Gastroesophageal sphincter (tissue), 4 donors: ENCODE measurements at regions not wholly inside any gene's neighbourhood (a gene's known extent, or its start where the extent isn't known, plus 50 kb on each side); places are given as distances from the start of the nearest gene placed in this dataset.

Source experiments
- ATAC-seq: fragments of 150-250 bp; one replicate; pipeline ENCODE4 v1.9.1; 2016; ENCODE audit warnings: mild to moderate bottlenecking, moderate library complexity
- H3K27ac ChIP-seq, 4 donors: fragments of 200-600 bp; sonication (generic) in 3 of 4; 1 replicate in 3 of 4; 2 replicates in 1 of 4; pipeline ENCODE4 v1.5.1; 2016 to 2019
- H3K27me3 ChIP-seq: fragments of 200-600 bp; sonication (generic); one replicate; pipeline ENCODE4 v1.5.1; 2019
- H3K36me3 ChIP-seq, 2 donors: fragments of 200-600 bp; sonication (generic); one replicate each; pipeline ENCODE4 v1.5.1; 2019; ENCODE audit warnings: control low read depth in 1 of 2
- H3K4me1 ChIP-seq, 3 donors: fragments of 200-600 bp; sonication (generic); 1 replicate in 2 of 3; 2 replicates in 1 of 3; pipeline ENCODE4 v1.5.1; 2016 to 2019; ENCODE audit warnings: control low read depth in 2 of 3
- H3K4me3 ChIP-seq, 2 donors: fragments of 200-600 bp; sonication (generic); one replicate each; pipeline ENCODE4 v1.5.1; 2019; ENCODE audit warnings: mild to moderate bottlenecking in 1 of 2, moderate library complexity in 1 of 2
- H3K9me3 ChIP-seq, 3 donors: fragments of 200-600 bp; sonication (generic); one replicate each; pipeline ENCODE4 v1.5.1; 2017 to 2019; ENCODE audit warnings: control low read depth in 2 of 3
- EP300 ChIP-seq: sonication (generic); formaldehyde crosslinking; IDR thresholded peaks from one replicate; pipeline ENCODE4 v1.6.1; 2017; ENCODE audit warnings: antibody characterized with exemption, mild to moderate bottlenecking
- POLR2A ChIP-seq, 2 donors: fragments of 450-650 bp; IDR thresholded peaks; one replicate each; pipeline ENCODE4 v1.6.1; 2017; ENCODE audit warnings: antibody characterized with exemption in 2 of 2, mild to moderate bottlenecking in 2 of 2, moderate library complexity in 1 of 2
- POLR2AphosphoS5 ChIP-seq: sonication (generic); formaldehyde crosslinking; IDR thresholded peaks from one replicate; pipeline ENCODE4 v1.6.1; 2017; ENCODE audit warnings: antibody characterized with exemption
- WGBS, 2 donors: methylation state at CpG; one replicate each; pipeline ENCODE4 v1.1.5; 2018; ENCODE audit warnings: low coverage in 1 of 2; 5-methylcytosine and 5-hydroxymethylcytosine counted together
- TF ChIP-seq, protein P1 (sequence below), 4 experiments: fragments of 200-600 bp in 2 of 4; fragments of 450-650 bp in 2 of 4; sonication (generic) in 1 of 4; IDR thresholded peaks; one replicate each; pipeline ENCODE4 v1.5.1; 2017 to 2019; ENCODE audit warnings: antibody characterized with exemption in 4 of 4, mild to moderate bottlenecking in 2 of 4, moderate library complexity in 2 of 4

DNA sequence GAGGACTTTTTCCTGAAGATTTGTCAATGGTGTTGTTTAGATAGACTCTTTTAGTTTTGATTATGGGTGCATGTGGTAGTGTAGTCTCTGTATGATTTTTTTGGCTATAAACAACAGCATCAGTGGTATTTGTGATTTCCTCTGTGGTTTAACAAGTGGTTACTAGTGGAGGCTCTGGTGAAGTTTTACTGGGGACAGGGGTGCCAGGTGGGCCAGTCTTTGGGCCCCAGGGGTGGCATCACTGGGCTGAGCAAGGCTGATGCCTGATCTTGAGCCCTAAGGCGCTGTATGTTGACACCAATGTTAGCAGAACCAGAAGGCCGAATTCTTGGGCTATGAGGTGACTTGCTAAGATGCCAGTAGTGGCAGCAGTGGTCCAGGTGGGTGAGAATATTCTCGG is 811.4 kb downstream of the DACH1 start:
- TF ChIP-seq POLR2A (IDR thresholded peaks at IDR 0.05) (no peak), POLR2AphosphoS5 (no peak), EP300 (no peak)
- TF ChIP-seq, protein P1, sequence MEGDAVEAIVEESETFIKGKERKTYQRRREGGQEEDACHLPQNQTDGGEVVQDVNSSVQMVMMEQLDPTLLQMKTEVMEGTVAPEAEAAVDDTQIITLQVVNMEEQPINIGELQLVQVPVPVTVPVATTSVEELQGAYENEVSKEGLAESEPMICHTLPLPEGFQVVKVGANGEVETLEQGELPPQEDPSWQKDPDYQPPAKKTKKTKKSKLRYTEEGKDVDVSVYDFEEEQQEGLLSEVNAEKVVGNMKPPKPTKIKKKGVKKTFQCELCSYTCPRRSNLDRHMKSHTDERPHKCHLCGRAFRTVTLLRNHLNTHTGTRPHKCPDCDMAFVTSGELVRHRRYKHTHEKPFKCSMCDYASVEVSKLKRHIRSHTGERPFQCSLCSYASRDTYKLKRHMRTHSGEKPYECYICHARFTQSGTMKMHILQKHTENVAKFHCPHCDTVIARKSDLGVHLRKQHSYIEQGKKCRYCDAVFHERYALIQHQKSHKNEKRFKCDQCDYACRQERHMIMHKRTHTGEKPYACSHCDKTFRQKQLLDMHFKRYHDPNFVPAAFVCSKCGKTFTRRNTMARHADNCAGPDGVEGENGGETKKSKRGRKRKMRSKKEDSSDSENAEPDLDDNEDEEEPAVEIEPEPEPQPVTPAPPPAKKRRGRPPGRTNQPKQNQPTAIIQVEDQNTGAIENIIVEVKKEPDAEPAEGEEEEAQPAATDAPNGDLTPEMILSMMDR (IDR thresholded peaks at IDR 0.05): no peak
- peaks cover 0 to 13% (median 0%) of the 10 kb centered on the region in 3 donors for H3K9me3 ChIP-seq
- no CpG with 5 or more reads among the region's 3 CpGs for WGBS, 2 donors
- no peak for ATAC-seq
- H3K4me1 ChIP-seq: no peaks in the 10 kb centered on the region
- no peak overlapping the region for H3K4me3 ChIP-seq
- no peaks in the 10 kb centered on the region for H3K36me3 ChIP-seq
- H3K27ac ChIP-seq: no peak overlapping the region
- H3K27me3 ChIP-seq: no peaks in the 10 kb centered on the region

DNA sequence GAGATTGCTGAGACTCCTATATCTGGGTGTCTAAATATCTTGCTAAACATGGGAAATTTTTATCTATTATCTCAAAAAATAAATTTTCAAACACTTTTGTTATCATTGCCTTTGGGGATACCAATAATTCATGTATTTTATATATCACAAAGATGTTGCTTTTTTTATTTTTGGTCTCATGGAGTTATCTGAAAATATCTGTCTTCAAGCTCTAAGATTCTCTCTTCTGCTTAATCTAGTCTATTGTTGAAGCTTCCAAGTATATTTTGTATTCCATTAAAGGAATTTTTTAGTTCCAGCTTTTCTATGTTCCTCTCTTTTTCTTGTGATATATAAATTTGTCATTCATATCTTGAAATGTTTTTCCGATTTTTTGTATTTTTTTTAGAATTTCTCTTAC is 812.0 kb downstream of the DACH1 start:
- no peak for ATAC-seq
- TF ChIP-seq POLR2A (IDR thresholded peaks at IDR 0.05) (no peak), EP300 (no peak), POLR2AphosphoS5 (no peak)
- TF ChIP-seq, protein P1 (IDR thresholded peaks at IDR 0.05): no peak
- Histone ChIP-seq H3K9me3 (peaks cover 0 to 13% (median 0%) of the 10 kb centered on the region in 3 donors), H3K4me1 (no peaks in the 10 kb centered on the region), H3K36me3 (no peaks in the 10 kb centered on the region), H3K27ac (no peak overlapping the region), H3K27me3 (no peaks in the 10 kb centered on the region), H3K4me3 (no peak overlapping the region)
- WGBS, 2 donors: 62 to 100% methylated on average over 1 of the region's 1 CpG

DNA sequence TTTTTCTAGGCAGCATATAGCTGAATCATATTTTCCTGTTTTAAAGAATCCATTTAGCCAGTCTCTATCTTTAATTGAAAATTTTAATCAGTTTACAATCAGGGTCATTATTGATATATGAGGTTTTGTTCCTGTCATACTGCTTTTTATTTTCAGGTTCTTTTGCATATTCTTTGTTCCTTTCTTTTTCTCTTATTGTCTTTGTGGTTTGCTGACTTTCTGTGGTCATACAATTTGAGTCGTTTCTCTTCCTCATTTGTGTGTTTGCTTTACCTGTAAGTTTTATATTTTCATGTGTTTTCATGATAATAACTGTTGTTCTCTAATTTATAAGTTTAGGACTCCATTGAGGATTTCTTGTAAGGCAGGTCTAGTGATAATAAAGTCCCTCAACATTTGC is 812.6 kb downstream of the DACH1 start:
- no peak overlapping the region for H3K4me3 ChIP-seq
- no peak for ATAC-seq
- WGBS, 2 donors: 60 to 87% methylated on average over 1 of the region's 1 CpG
- no peaks in the 10 kb centered on the region for H3K4me1 ChIP-seq
- no peak overlapping the region for H3K27ac ChIP-seq
- TF ChIP-seq POLR2A (IDR thresholded peaks at IDR 0.05): no peak
- TF ChIP-seq, protein P1 (IDR thresholded peaks at IDR 0.05): no peak
- no peak for TF ChIP-seq EP300
- no peak for TF ChIP-seq POLR2AphosphoS5
- H3K27me3 ChIP-seq: no peaks in the 10 kb centered on the region
- no peaks in the 10 kb centered on the region for H3K36me3 ChIP-seq
- peaks cover 0 to 13% (median 0%) of the 10 kb centered on the region in 3 donors for H3K9me3 ChIP-seq

DNA sequence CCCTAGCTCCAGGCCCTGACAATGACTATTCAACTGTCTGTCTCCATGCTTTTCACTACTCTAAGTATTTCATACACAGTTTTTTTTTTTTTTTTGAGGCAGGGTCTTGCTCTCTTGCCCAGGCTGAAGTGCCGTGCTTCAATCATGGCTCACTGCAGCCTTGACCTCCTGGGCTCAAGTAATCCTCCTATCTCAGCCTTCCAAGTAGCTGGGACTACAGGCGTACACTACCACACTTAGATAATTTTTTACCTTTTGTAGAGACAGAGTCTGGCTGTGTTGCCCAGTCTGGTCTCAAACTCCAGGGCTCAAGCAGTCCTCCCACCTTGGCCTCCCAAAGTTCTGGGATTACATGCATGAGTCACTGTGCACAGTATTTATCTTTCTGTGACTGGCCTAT is 815.4 kb downstream of the DACH1 start:
- TF ChIP-seq, protein P1 (IDR thresholded peaks at IDR 0.05): no peak
- TF ChIP-seq POLR2AphosphoS5: no peak
- no peak for TF ChIP-seq POLR2A (IDR thresholded peaks at IDR 0.05)
- TF ChIP-seq EP300: no peak
- WGBS, 2 donors: 100% methylated on average over 1 of the region's 2 CpGs
- H3K9me3 ChIP-seq: peaks cover 0 to 11% (median 0%) of the 10 kb centered on the region in 3 donors
- no peak for ATAC-seq
- no peaks in the 10 kb centered on the region for H3K4me1 ChIP-seq
- H3K36me3 ChIP-seq: no peaks in the 10 kb centered on the region
- H3K27ac ChIP-seq: no peak overlapping the region
- H3K27me3 ChIP-seq: no peaks in the 10 kb centered on the region
- H3K4me3 ChIP-seq: no peak overlapping the region

DNA sequence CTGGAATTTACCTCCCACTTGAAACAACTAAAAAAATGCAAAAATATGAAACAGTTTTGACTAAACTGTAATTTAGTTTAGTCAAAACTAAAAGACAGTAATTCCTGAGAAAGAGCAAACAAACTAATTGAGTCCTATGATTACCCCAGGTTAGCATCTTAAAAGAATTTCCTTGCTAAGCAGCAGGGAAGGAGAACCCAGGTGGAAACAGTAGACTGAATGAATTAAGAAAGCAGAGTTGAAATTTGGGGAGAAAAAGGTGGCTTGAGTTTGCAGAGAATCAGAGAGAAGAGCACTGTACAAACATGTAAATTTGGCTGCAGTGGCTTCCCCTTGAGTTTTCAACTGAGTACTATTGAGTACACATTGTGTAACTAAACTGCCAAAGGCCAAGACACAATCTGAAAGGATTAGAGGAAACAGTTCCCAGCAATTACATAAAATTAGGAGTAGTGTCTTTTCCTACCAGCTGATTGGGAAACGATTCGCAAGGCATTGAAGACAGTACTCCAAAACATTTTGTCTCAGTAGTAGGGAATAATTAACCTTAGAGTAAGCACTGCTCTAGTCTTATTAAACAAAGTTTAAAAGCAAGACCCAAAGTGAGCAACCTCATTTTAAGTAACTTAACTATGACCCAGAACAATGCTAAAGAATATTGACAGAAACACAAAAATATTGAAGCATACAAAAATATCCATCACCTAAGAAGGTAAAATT is 820.5 kb downstream of the DACH1 start:
- 15 to 60% methylated on average over 1 to 2 of the region's 2 CpGs for WGBS, 2 donors
- TF ChIP-seq POLR2A (IDR thresholded peaks at IDR 0.05) (no peak), EP300 (no peak), POLR2AphosphoS5 (no peak)
- TF ChIP-seq, protein P1 (IDR thresholded peaks at IDR 0.05): no peak
- no peaks in the 10 kb centered on the region for H3K36me3 ChIP-seq
- no peaks in the 10 kb centered on the region for H3K27me3 ChIP-seq
- no peak for ATAC-seq
- H3K9me3 ChIP-seq: no peaks in the 10 kb centered on the region
- H3K27ac ChIP-seq: no peak overlapping the region
- no peak overlapping the region for H3K4me3 ChIP-seq
- no peaks in the 10 kb centered on the region for H3K4me1 ChIP-seq
